WTC11 (cell line): ENCODE measurements at regions not wholly inside any gene's neighbourhood (a gene's known extent, or its start where the extent isn't known, plus 50 kb on each side); places are given as distances from the start of the nearest gene placed in this dataset.

ENCODE experiments used
- ATAC-seq: fragments of 200-7000 bp; cut with Tn5 transposase; 2 replicates; pipeline ENCODE4 v1.10.0; 2021; ENCODE audit warnings: mild to moderate bottlenecking, moderate library complexity
- CTCF ChIA-PET: fragments of 300-600 bp; sonication (Branson Sonifier 250); formaldehyde crosslinking; loops from one replicate; lab custom pipeline; 2021; ENCODE audit warnings: antibody characterized with exemption; lab: Charles Lee
- POLR2A ChIA-PET: fragments of 350-600 bp; sonication (Branson Sonifier 250); formaldehyde crosslinking; loops from one replicate; lab custom pipeline; 2021; ENCODE audit warnings: antibody characterized with exemption; lab: Charles Lee
- DNase-seq: peaks from one replicate; pipeline ENCODE4 v3.0.0; 2021; ENCODE audit warnings: low spot score
- H3K27ac Mint-ChIP-seq: 2 replicates; pipeline ENCODE4 v1.8.0; 2021; ENCODE audit warnings: mixed read lengths
- H3K27me3 Mint-ChIP-seq: 2 replicates; pipeline ENCODE4 v1.8.0; 2021; ENCODE audit warnings: low read depth, mild to moderate bottlenecking, moderate library complexity, mixed read lengths
- H3K36me3 Mint-ChIP-seq: 2 replicates; pipeline ENCODE4 v1.8.0; 2021; ENCODE audit warnings: mixed read lengths
- H3K4me1 Mint-ChIP-seq: 2 replicates; pipeline ENCODE4 v1.8.0; 2022; ENCODE audit warnings: mixed read lengths
- H3K4me3 Mint-ChIP-seq: 2 replicates; pipeline ENCODE4 v1.8.0; 2021; ENCODE audit warnings: mild to moderate bottlenecking, moderate library complexity, mixed read lengths
- H3K9me3 Mint-ChIP-seq: 2 replicates; pipeline ENCODE4 v1.8.0; 2021; ENCODE audit warnings: mixed read lengths
- ARID4B ChIP-seq: sonication (generic); formaldehyde crosslinking; IDR thresholded peaks from 2 replicates; pipeline ENCODE4 v1.8.0; 2023; ENCODE audit warnings: missing genetic modification reagents, mild to moderate bottlenecking, borderline replicate concordance
- CTCF ChIP-seq: fragments of 200-600 bp; IDR thresholded peaks from 2 replicates; pipeline ENCODE4 v1.8.0; 2022; ENCODE audit warnings: antibody characterized with exemption
- E2F5 ChIP-seq: sonication (generic); formaldehyde crosslinking; IDR thresholded peaks from 2 replicates; pipeline ENCODE4 v1.8.1; 2022; ENCODE audit warnings: mild to moderate bottlenecking, moderate library complexity, missing genetic modification reagents
- ESRRA ChIP-seq: sonication (generic); formaldehyde crosslinking; IDR thresholded peaks from 2 replicates; pipeline ENCODE4 v1.8.1; 2022; ENCODE audit warnings: mild to moderate bottlenecking, missing genetic modification reagents, borderline replicate concordance
- FOXJ3 ChIP-seq: sonication (generic); formaldehyde crosslinking; IDR thresholded peaks from 2 replicates; pipeline ENCODE4 v1.9.0; 2021; ENCODE audit warnings: missing genetic modification reagents, mild to moderate bottlenecking, borderline replicate concordance
- GTF2I ChIP-seq: fragments of 250-450 bp; sonication (Bioruptor Pico); conservative IDR thresholded peaks from 2 replicates; pipeline ENCODE4 v1.4.0; 2021; ENCODE audit warnings: mild to moderate bottlenecking
- JUN ChIP-seq: sonication (generic); formaldehyde crosslinking; IDR thresholded peaks from 2 replicates; pipeline ENCODE4 v1.8.0; 2023; ENCODE audit warnings: mild to moderate bottlenecking, missing genetic modification reagents
- MAX ChIP-seq: sonication (generic); formaldehyde crosslinking; IDR thresholded peaks from 2 replicates; pipeline ENCODE4 v1.8.0; 2022; ENCODE audit warnings: mild to moderate bottlenecking, missing genetic modification reagents
- MLX ChIP-seq: sonication (generic); formaldehyde crosslinking; IDR thresholded peaks from 2 replicates; pipeline ENCODE4 v1.8.1; 2023; ENCODE audit warnings: mild to moderate bottlenecking, missing genetic modification reagents, moderate library complexity
- NFYB ChIP-seq: sonication (generic); formaldehyde crosslinking; conservative IDR thresholded peaks from 2 replicates; pipeline ENCODE4 v1.8.0; 2022; ENCODE audit warnings: low read depth, missing genetic modification reagents
- NR1H2 ChIP-seq: sonication (generic); formaldehyde crosslinking; IDR thresholded peaks from 2 replicates; pipeline ENCODE4 v1.9.0; 2021; ENCODE audit warnings: mild to moderate bottlenecking, moderate library complexity, missing genetic modification reagents
- NR2C2 ChIP-seq: sonication (generic); formaldehyde crosslinking; IDR thresholded peaks from 2 replicates; pipeline ENCODE4 v1.8.0; 2022; ENCODE audit warnings: mild to moderate bottlenecking, missing genetic modification reagents
- NR3C1 ChIP-seq: sonication (generic); formaldehyde crosslinking; conservative IDR thresholded peaks from 2 replicates; pipeline ENCODE4 v1.8.1; 2023; ENCODE audit warnings: low read depth, mild to moderate bottlenecking, missing genetic modification reagents
- PRRX2 ChIP-seq: fragments of 250-450 bp; sonication (Bioruptor Pico); IDR thresholded peaks from 2 replicates; pipeline ENCODE4 v1.8.0; 2021; ENCODE audit warnings: mild to moderate bottlenecking
- RELA ChIP-seq: sonication (generic); formaldehyde crosslinking; IDR thresholded peaks from 2 replicates; pipeline ENCODE4 v1.8.1; 2022; ENCODE audit warnings: missing genetic modification reagents, mild to moderate bottlenecking, borderline replicate concordance
- TP53 ChIP-seq: sonication (generic); formaldehyde crosslinking; IDR thresholded peaks from 2 replicates; pipeline ENCODE4 v1.8.1; 2023; ENCODE audit warnings: mild to moderate bottlenecking, missing genetic modification reagents
- ZNF281 ChIP-seq: sonication (generic); formaldehyde crosslinking; IDR thresholded peaks from 2 replicates; pipeline ENCODE4 v1.8.0; 2023; ENCODE audit warnings: mild to moderate bottlenecking, missing genetic modification reagents
- ZNF317 ChIP-seq: sonication (generic); formaldehyde crosslinking; IDR thresholded peaks from 2 replicates; pipeline ENCODE4 v1.8.1; 2023; ENCODE audit warnings: low read depth, mild to moderate bottlenecking, moderate library complexity, missing genetic modification reagents, borderline replicate concordance
- ZNF532 ChIP-seq: fragments of 250-450 bp; sonication (Bioruptor Pico); IDR thresholded peaks from 2 replicates; pipeline ENCODE4 v1.9.0; 2021; ENCODE audit warnings: mild to moderate bottlenecking, borderline replicate concordance

- H3K4me1 Mint-ChIP-seq, result peaks cover 20% of the 10 kb centered on the region
- CTCF ChIA-PET, result no interaction called here
- TF ChIP-seq NR2C2 (CRISPR knock-in tag) (no peak), MAX (CRISPR knock-in tag) (no peak), NR1H2 (CRISPR knock-in tag) (no peak), ZNF317 (no peak), ZNF532 (CRISPR knock-in tag) (no peak), GTF2I (CRISPR knock-in tag) (no peak), FOXJ3 (CRISPR knock-in tag) (no peak), ZNF281 (CRISPR knock-in tag) (no peak), TP53 (CRISPR knock-in tag) (no peak), RELA (CRISPR knock-in tag) (no peak)
- TF ChIP-seq, all 79 proteins: peak for 0
- H3K27me3 Mint-ChIP-seq, result no peaks in the 10 kb centered on the region
- H3K36me3 Mint-ChIP-seq, result no peaks in the 10 kb centered on the region
- ATAC-seq, result peak; percentile 36; the same call in 1 of the 2 replicates
- no peak overlapping the region for H3K27ac Mint-ChIP-seq
- POLR2A ChIA-PET, result no interaction called here
- DNase-seq, result no peak
- H3K9me3 Mint-ChIP-seq, result no peaks in the 10 kb centered on the region
- no peak overlapping the region for H3K4me3 Mint-ChIP-seq
Observed at GRCh38 chr13:105513448-105513847, 1022.0 kb downstream of the EFNB2 start.

GRCh38 chr13:105509981-105510762, 1025.3 kb downstream of the EFNB2 start:
- DNase-seq, result no peak
- no peak overlapping the region for H3K4me3 Mint-ChIP-seq
- no peaks in the 10 kb centered on the region for H3K36me3 Mint-ChIP-seq
- no peak overlapping the region for H3K27ac Mint-ChIP-seq
- POLR2A ChIA-PET, result no interaction called here
- ATAC-seq, result no peak
- H3K9me3 Mint-ChIP-seq, result no peaks in the 10 kb centered on the region
- H3K27me3 Mint-ChIP-seq, result no peaks in the 10 kb centered on the region
- CTCF ChIA-PET, result no interaction called here
- H3K4me1 Mint-ChIP-seq, result peaks cover 6% of the 10 kb centered on the region; the same call in 1 of the 2 replicates
- TF ChIP-seq CTCF, result no peak
- TF ChIP-seq ESRRA (CRISPR knock-in tag), result no peak
- TF ChIP-seq NR3C1 (CRISPR knock-in tag), result no peak
- TF ChIP-seq MLX, result no peak
- no peak for TF ChIP-seq NFYB (CRISPR knock-in tag)
- no peak for TF ChIP-seq PRRX2 (CRISPR knock-in tag)
- TF ChIP-seq E2F5, result no peak
- TF ChIP-seq JUN (CRISPR knock-in tag), result no peak
- TF ChIP-seq FOXJ3 (CRISPR knock-in tag), result no peak
- TF ChIP-seq ARID4B (CRISPR knock-in tag), result no peak
